ENCODE measurements at regions not wholly inside any gene's neighbourhood (a gene's known extent, or its start where the extent isn't known, plus 50 kb on each side); places are given as distances from the start of the nearest gene placed in this dataset.

GRCh38 chr6:141033101-141033500 is 1099.6 kb upstream of the GJE1 start:
- DNase-seq (ENCODE audit: low read depth), result no peak
- H3K4me3 ChIP-seq (ENCODE audit: low read depth, low read length), result no peak overlapping the region
- no peak for TF ChIP-seq CTCF (IDR thresholded peaks at IDR 0.05; ENCODE audit: low read depth, low read length, missing control alignments)
- in situ Hi-C loops (cut with HindIII; ENCODE audit: low sequenced_read_pairs), result no loop called here

- in situ Hi-C loops (cut with HindIII; ENCODE audit: low sequenced_read_pairs), result no loop called here
- no peak for TF ChIP-seq CTCF (IDR thresholded peaks at IDR 0.05; ENCODE audit: low read depth, low read length, missing control alignments)
- no peak overlapping the region for H3K4me3 ChIP-seq (ENCODE audit: low read depth, low read length)
- no peak for DNase-seq (ENCODE audit: low read depth)
Measured at GRCh38 chr6:141029908-141030307, 1102.8 kb upstream of the GJE1 start.

GRCh38 chr6:141028791-141029280 is 1103.9 kb upstream of the GJE1 start:
- H3K4me3 ChIP-seq (ENCODE audit: low read depth, low read length), result no peak overlapping the region
- TF ChIP-seq CTCF (IDR thresholded peaks at IDR 0.05; ENCODE audit: low read depth, low read length, missing control alignments), result no peak
- in situ Hi-C loops (cut with HindIII; ENCODE audit: low sequenced_read_pairs), result no loop called here
- no peak for DNase-seq (ENCODE audit: low read depth)

- DNase-seq (ENCODE audit: low read depth), result no peak
- no peak overlapping the region for H3K4me3 ChIP-seq (ENCODE audit: low read depth, low read length)
- no peak for TF ChIP-seq CTCF (IDR thresholded peaks at IDR 0.05; ENCODE audit: low read depth, low read length, missing control alignments)
- in situ Hi-C loops (cut with HindIII; ENCODE audit: low sequenced_read_pairs), result no loop called here
Measured at GRCh38 chr6:141026504-141026903, 1106.2 kb upstream of the GJE1 start.

- in situ Hi-C loops (cut with HindIII; ENCODE audit: low sequenced_read_pairs), result no loop called here
- H3K4me3 ChIP-seq (ENCODE audit: low read depth, low read length), result no peak overlapping the region
- DNase-seq (ENCODE audit: low read depth), result no peak
- no peak for TF ChIP-seq CTCF (IDR thresholded peaks at IDR 0.05; ENCODE audit: low read depth, low read length, missing control alignments)
Measured at GRCh38 chr6:141024526-141024925, 1108.2 kb upstream of the GJE1 start.

- in situ Hi-C loops (cut with HindIII; ENCODE audit: low sequenced_read_pairs), result no loop called here
Measured at GRCh38 chr6:141017941-141018340, 1114.8 kb upstream of the GJE1 start.

More at GRCh38 chr6:141017941-141018340, 1114.8 kb upstream of the GJE1 start:
- no peak for TF ChIP-seq CTCF (IDR thresholded peaks at IDR 0.05; ENCODE audit: low read depth, low read length, missing control alignments)
- no peak overlapping the region for H3K4me3 ChIP-seq (ENCODE audit: low read depth, low read length)
- DNase-seq (ENCODE audit: low read depth), result no peak
